Transverse colon (tissue), 4 donors: ENCODE measurements at regions not wholly inside any gene's neighbourhood (a gene's known extent, or its start where the extent isn't known, plus 50 kb on each side); places are given as distances from the start of the nearest gene placed in this dataset.
"Not testable (repeated sequence)": the region's sequence is repeated elsewhere in the genome, so short reads cannot be mapped to it uniquely, and the experiment has no call there.

Experiments used
- DNase-seq: peaks from one replicate; pipeline ENCODE4 v3.0.0-alpha.2; 2019
- H3K27ac ChIP-seq, 4 donors: fragments of 200-600 bp; sonication (generic); 2 replicates each; pipeline ENCODE4 v1.5.1; 2016 to 2018; ENCODE audit warnings: inconsistent platforms in 4 of 4
- H3K27me3 ChIP-seq: fragments of 200-600 bp; sonication (generic); 2 replicates; pipeline ENCODE4 v1.5.1; 2017; ENCODE audit warnings: inconsistent platforms
- H3K36me3 ChIP-seq, 4 donors: fragments of 200-600 bp; sonication (generic); 2 replicates each; pipeline ENCODE4 v1.5.1; 2017 to 2019; ENCODE audit warnings: inconsistent platforms in 4 of 4
- H3K4me1 ChIP-seq, 4 donors: fragments of 200-600 bp; sonication (generic); 2 replicates each; pipeline ENCODE4 v1.5.1; 2017 to 2020; ENCODE audit warnings: inconsistent platforms in 4 of 4
- H3K4me3 ChIP-seq, 4 donors: fragments of 200-600 bp; sonication (generic); 1 replicate in 1 of 4; 2 replicates in 3 of 4; pipeline versions ENCODE4 v1.5.1 to v1.6.1; 2017 to 2019; ENCODE audit warnings: inconsistent platforms in 4 of 4
- H3K9me3 ChIP-seq, 2 donors: fragments of 200-600 bp; sonication (generic); 2 replicates each; pipeline ENCODE4 v1.5.1; 2017 to 2019; ENCODE audit warnings: inconsistent platforms in 2 of 2
- CTCF ChIP-seq, 5 experiments: fragments of 200-600 bp in 3 of 5; fragments of 450-650 bp in 2 of 5; sonication (generic) in 3 of 5; IDR thresholded peaks; 1 replicate in 2 of 5; 2 replicates in 3 of 5; pipeline ENCODE4 v1.5.1; 2016 to 2017; ENCODE audit warnings: antibody characterized with exemption in 5 of 5, inconsistent platforms in 3 of 5, mild to moderate bottlenecking in 2 of 5, moderate library complexity in 1 of 5
- EP300 ChIP-seq: sonication (generic); formaldehyde crosslinking; IDR thresholded peaks from one replicate; pipeline ENCODE4 v1.6.1; 2017; ENCODE audit warnings: antibody characterized with exemption, low read depth
- POLR2A ChIP-seq: fragments of 450-650 bp; IDR thresholded peaks from one replicate; pipeline ENCODE4 v1.6.1; 2016; ENCODE audit warnings: antibody characterized with exemption, mild to moderate bottlenecking, moderate library complexity
- POLR2AphosphoS5 ChIP-seq, 3 donors: sonication (generic); formaldehyde crosslinking; IDR thresholded peaks; one replicate each; pipeline ENCODE4 v1.6.1; 2016; ENCODE audit warnings: antibody characterized with exemption in 3 of 3
- WGBS, 2 donors: methylation state at CpG; one replicate each; pipeline ENCODE4 v1.1.5; 2018; ENCODE audit warnings: low coverage in 1 of 2; 5-methylcytosine and 5-hydroxymethylcytosine counted together
- in situ Hi-C, 4 donors: fragments of 200-750 bp; cut with MboI; loops; one replicate each; pipeline versions ENCODE4 v1.15.0 to v1.15.1; 2017; ENCODE audit warnings: low sequenced_read_pairs in 3 of 4, low pct_ligation_motif_present in 1 of 4, low pct_unique_long_range_greater_than_20kb in 1 of 4
- intact Hi-C: fragments of 100-400 bp; cut with DNase I; formaldehyde crosslinking; loops from one replicate; pipeline ENCODE4 v1.15.1; 2023; ENCODE audit warnings: low total_unique reads

DNA sequence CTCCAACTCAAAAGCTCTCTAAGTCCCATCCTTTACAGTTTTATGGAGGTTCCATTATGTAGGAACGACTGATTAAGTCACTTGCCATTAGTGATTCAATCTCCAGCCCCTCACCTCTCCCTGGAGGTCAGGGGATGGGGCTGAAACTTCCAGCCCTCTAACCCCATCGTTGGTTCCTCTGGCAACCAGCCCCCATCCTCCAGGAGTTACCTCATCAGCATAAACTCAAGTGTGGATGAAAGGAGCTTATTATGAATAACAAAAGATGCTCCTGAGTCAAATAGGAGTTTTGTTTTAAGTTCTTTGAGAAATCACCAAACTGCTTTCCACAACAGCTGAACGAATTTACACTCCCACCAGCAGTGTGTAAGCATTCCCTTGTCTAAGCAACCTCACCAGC is 494.3 kb upstream of the AUTS2 start:
- 34 to 45% methylated on average over 2 to 3 of the region's 3 CpGs for WGBS, 2 donors

GRCh38 chr7:69105092-69105491 is 493.2 kb upstream of the AUTS2 start:
- 69 to 84% methylated on average over 3 of the region's 3 CpGs for WGBS, 2 donors
- intact Hi-C loops, result no loop called here

More for the DNA sequence above, 494.3 kb upstream of the AUTS2 start:
- H3K27ac ChIP-seq, result no peak overlapping the region
- H3K36me3 ChIP-seq, result no peaks in the 10 kb centered on the region
- H3K9me3 ChIP-seq, result no peaks in the 10 kb centered on the region
- no peak for DNase-seq
- H3K27me3 ChIP-seq, result no peaks in the 10 kb centered on the region
- in situ Hi-C loops, result no loop called here
- intact Hi-C loops, result no loop called here
- H3K4me1 ChIP-seq, result no peaks in the 10 kb centered on the region
- H3K4me3 ChIP-seq, result no peak overlapping the region
- TF ChIP-seq CTCF (IDR thresholded peaks at IDR 0.05) (no peak), POLR2AphosphoS5 (IDR thresholded peaks at IDR 0.05) (no peak), EP300 (no peak), POLR2A (no peak)

DNA sequence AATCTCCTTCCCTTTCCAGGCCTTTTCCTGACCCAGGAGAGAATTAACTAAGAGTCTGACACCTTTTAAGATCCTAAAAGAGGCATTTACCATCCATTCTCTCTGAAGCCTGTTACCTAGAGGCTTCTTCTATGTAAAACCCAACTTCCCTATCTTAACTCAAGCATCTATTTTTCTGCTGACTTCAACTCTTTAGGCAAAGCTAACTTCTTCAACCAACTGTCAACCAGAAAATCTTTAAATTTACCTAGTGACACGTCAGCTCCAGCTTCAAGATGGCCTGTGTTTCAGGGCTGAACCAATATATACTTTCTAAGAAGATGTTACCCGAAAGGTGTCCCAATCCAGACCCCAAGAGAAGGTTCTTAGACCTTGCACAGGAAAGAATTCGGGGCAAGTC is 492.3 kb upstream of the AUTS2 start:
- TF ChIP-seq POLR2AphosphoS5 (IDR thresholded peaks at IDR 0.05), result no peak
- TF ChIP-seq CTCF (IDR thresholded peaks at IDR 0.05), result no peak
- peaks cover 0 to 3% of the 10 kb centered on the region in 2 donors for H3K9me3 ChIP-seq
- intact Hi-C loops, result no loop called here
- WGBS, 2 donors, result 75 to 76% methylated on average over 3 of the region's 3 CpGs
- H3K4me3 ChIP-seq, result no peak overlapping the region
- H3K27me3 ChIP-seq, result no peaks in the 10 kb centered on the region
- no peak for DNase-seq
- in situ Hi-C loops, result no loop called here
- no peaks in the 10 kb centered on the region for H3K36me3 ChIP-seq
- H3K4me1 ChIP-seq, result no peaks in the 10 kb centered on the region
- no peak overlapping the region for H3K27ac ChIP-seq

More at GRCh38 chr7:69105092-69105491, 493.2 kb upstream of the AUTS2 start:
- in situ Hi-C loops, result no loop called here
- H3K27ac ChIP-seq, result no peak overlapping the region
- TF ChIP-seq CTCF (IDR thresholded peaks at IDR 0.05) (no peak), POLR2A (no peak)
- no peaks in the 10 kb centered on the region for H3K27me3 ChIP-seq
- DNase-seq, result no peak
- no peak overlapping the region for H3K4me3 ChIP-seq
- H3K9me3 ChIP-seq, result peaks cover 0 to 2% of the 10 kb centered on the region in 2 donors
- no peaks in the 10 kb centered on the region for H3K4me1 ChIP-seq
- no peaks in the 10 kb centered on the region for H3K36me3 ChIP-seq

GRCh38 chr7:69106449-69106848 is 491.8 kb upstream of the AUTS2 start:
- H3K4me3 ChIP-seq, DNase-seq, H3K27me3 ChIP-seq, in situ Hi-C loops, H3K27ac ChIP-seq, H3K36me3 ChIP-seq, intact Hi-C loops, H3K4me1 ChIP-seq, H3K9me3 ChIP-seq: not testable (repeated sequence)
- 93 to 96% methylated on average over 7 of the region's 7 CpGs for WGBS, 2 donors

DNA sequence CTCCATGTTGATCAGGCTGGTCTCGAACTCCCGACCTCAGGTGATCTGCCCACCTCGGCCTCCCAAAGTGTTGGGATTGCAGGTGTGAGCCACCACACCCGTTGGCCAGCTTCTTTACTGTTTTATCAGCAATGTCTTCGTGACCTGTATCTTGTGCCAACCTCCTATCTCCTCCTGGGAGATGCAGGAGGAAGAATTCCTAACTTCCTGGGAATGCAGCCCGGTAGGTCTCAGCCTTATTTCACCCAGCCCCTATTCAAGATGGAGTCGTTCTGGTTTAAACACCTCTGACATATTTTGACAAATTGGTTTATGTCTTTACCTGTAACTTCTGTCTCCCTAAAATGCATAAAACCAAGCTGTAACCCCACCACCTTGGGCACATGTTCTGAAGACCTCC is 491.3 kb upstream of the AUTS2 start:
- H3K36me3 ChIP-seq, H3K27me3 ChIP-seq, H3K9me3 ChIP-seq, H3K4me1 ChIP-seq, in situ Hi-C loops, H3K4me3 ChIP-seq, DNase-seq, H3K27ac ChIP-seq, intact Hi-C loops: not testable (repeated sequence)
- 78% methylated on average over 7 of the region's 7 CpGs; no CpG with 5 or more reads in 1 of the 2 donors for WGBS, 2 donors
